ENCODE measurements at regions not wholly inside any gene's neighbourhood (a gene's known extent, or its start where the extent isn't known, plus 50 kb on each side); places are given as distances from the start of the nearest gene placed in this dataset.

DNA sequence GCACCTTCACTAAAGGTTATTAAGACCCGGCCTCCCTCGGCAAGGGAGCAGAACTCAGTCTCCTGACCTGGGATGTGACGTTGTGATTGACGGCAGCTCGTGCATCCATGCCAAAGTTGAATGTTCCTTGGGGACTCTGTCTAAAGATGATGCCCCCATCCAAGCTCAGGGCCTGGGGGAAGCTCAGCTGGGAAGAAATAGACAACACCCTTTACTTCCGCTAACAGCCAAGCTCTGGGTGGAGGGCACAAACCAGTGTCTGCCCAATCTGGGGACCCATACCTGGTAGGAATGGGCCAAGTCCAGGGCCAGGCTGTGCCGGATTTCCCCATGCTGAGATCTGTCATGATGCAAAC is 95.4 kb downstream of the RMI2 start:
- no peaks in the 10 kb centered on the region for H3K4me1 ChIP-seq (ENCODE audit: control insufficient read depth, insufficient read depth, low read length, poor library complexity, severe bottlenecking)
- no peak overlapping the region for H3K27ac ChIP-seq (ENCODE audit: insufficient read depth, low read length, poor library complexity, severe bottlenecking)
- no peak overlapping the region for H3K4me3 ChIP-seq (ENCODE audit: low read depth, low read length)
- no peak for ATAC-seq (ENCODE audit: low read depth in 2 of 2)
- Mint-ChIP-seq H3K4me3 (no peak overlapping the region), H3K36me3 (peaks cover 6% of the 10 kb centered on the region), H3K4me1 (no peaks in the 10 kb centered on the region), H3K27ac (no peak overlapping the region), H3K27me3 (no peaks in the 10 kb centered on the region), H3K9me3 (peaks cover 0 to 9% (median 3%) of the 10 kb centered on the region in 7 donors)
- H3K9me3 ChIP-seq (ENCODE audit: control insufficient read depth in 2 of 2, low read length in 2 of 2): peaks cover 4 to 7% of the 10 kb centered on the region in 2 experiments
- H3K27me3 ChIP-seq (ENCODE audit: control insufficient read depth, insufficient read depth, low read length): no peaks in the 10 kb centered on the region
- H3K36me3 ChIP-seq (ENCODE audit: control insufficient read depth, insufficient read depth, low read length): no peaks in the 10 kb centered on the region
- DNase-seq: no peak

GRCh38 chr16:11445486-11445885 is 100.2 kb downstream of the RMI2 start:
- H3K4me3 ChIP-seq (ENCODE audit: low read depth, low read length): no peak overlapping the region
- no peaks in the 10 kb centered on the region for H3K4me1 ChIP-seq (ENCODE audit: control insufficient read depth, insufficient read depth, low read length, poor library complexity, severe bottlenecking)
- H3K36me3 Mint-ChIP-seq: peaks cover 12% of the 10 kb centered on the region
- H3K4me1 Mint-ChIP-seq: no peaks in the 10 kb centered on the region
- no peaks in the 10 kb centered on the region for H3K27me3 Mint-ChIP-seq
- ATAC-seq (ENCODE audit: low read depth in 2 of 2) (no peak), DNase-seq (no peak)
- H3K9me3 ChIP-seq (ENCODE audit: control insufficient read depth in 2 of 2, low read length in 2 of 2): no peaks in the 10 kb centered on the region
- no peaks in the 10 kb centered on the region for H3K36me3 ChIP-seq (ENCODE audit: control insufficient read depth, insufficient read depth, low read length)
- H3K27ac ChIP-seq (ENCODE audit: insufficient read depth, low read length, poor library complexity, severe bottlenecking): no peak overlapping the region
- H3K27ac Mint-ChIP-seq: no peak overlapping the region
- H3K27me3 ChIP-seq (ENCODE audit: control insufficient read depth, insufficient read depth, low read length): no peaks in the 10 kb centered on the region
- H3K4me3 Mint-ChIP-seq: no peak overlapping the region
- peaks cover 0 to 6% (median 2%) of the 10 kb centered on the region in 7 donors for H3K9me3 Mint-ChIP-seq

- H3K4me3 Mint-ChIP-seq: no peak overlapping the region
- peaks cover 0 to 2% (median 0%) of the 10 kb centered on the region in 7 donors for H3K9me3 Mint-ChIP-seq
- ATAC-seq (ENCODE audit: low read depth in 2 of 2) (no peak), DNase-seq (no peak)
- H3K27ac Mint-ChIP-seq: no peak overlapping the region
- Histone ChIP-seq H3K36me3 (ENCODE audit: control insufficient read depth, insufficient read depth, low read length) (no peaks in the 10 kb centered on the region), H3K27me3 (ENCODE audit: control insufficient read depth, insufficient read depth, low read length) (no peaks in the 10 kb centered on the region), H3K4me3 (ENCODE audit: low read depth, low read length) (no peak overlapping the region), H3K9me3 (ENCODE audit: control insufficient read depth in 2 of 2, low read length in 2 of 2) (no peaks in the 10 kb centered on the region), H3K4me1 (ENCODE audit: control insufficient read depth, insufficient read depth, low read length, poor library complexity, severe bottlenecking) (no peaks in the 10 kb centered on the region), H3K27ac (ENCODE audit: insufficient read depth, low read length, poor library complexity, severe bottlenecking) (no peak overlapping the region)
- H3K27me3 Mint-ChIP-seq: no peaks in the 10 kb centered on the region
- H3K36me3 Mint-ChIP-seq: peaks cover 10% of the 10 kb centered on the region
- no peaks in the 10 kb centered on the region for H3K4me1 Mint-ChIP-seq
Measured at GRCh38 chr16:11446566-11447119, 101.4 kb downstream of the RMI2 start.

GRCh38 chr16:11447272-11447671 is 102.0 kb downstream of the RMI2 start:
- H3K4me3 ChIP-seq (ENCODE audit: low read depth, low read length): no peak overlapping the region
- H3K36me3 ChIP-seq (ENCODE audit: control insufficient read depth, insufficient read depth, low read length): no peaks in the 10 kb centered on the region
- H3K4me3 Mint-ChIP-seq: no peak overlapping the region
- no peaks in the 10 kb centered on the region for H3K4me1 Mint-ChIP-seq
- no peaks in the 10 kb centered on the region for H3K4me1 ChIP-seq (ENCODE audit: control insufficient read depth, insufficient read depth, low read length, poor library complexity, severe bottlenecking)
- peaks cover 10% of the 10 kb centered on the region for H3K36me3 Mint-ChIP-seq
- ATAC-seq (ENCODE audit: low read depth in 2 of 2): no peak
- no peak for DNase-seq
- H3K27ac Mint-ChIP-seq: no peak overlapping the region
- no peak overlapping the region for H3K27ac ChIP-seq (ENCODE audit: insufficient read depth, low read length, poor library complexity, severe bottlenecking)
- H3K9me3 Mint-ChIP-seq: peaks cover 0 to 2% (median 0%) of the 10 kb centered on the region in 7 donors
- no peaks in the 10 kb centered on the region for H3K9me3 ChIP-seq (ENCODE audit: control insufficient read depth in 2 of 2, low read length in 2 of 2)
- H3K27me3 ChIP-seq (ENCODE audit: control insufficient read depth, insufficient read depth, low read length): no peaks in the 10 kb centered on the region
- H3K27me3 Mint-ChIP-seq: no peaks in the 10 kb centered on the region

DNA sequence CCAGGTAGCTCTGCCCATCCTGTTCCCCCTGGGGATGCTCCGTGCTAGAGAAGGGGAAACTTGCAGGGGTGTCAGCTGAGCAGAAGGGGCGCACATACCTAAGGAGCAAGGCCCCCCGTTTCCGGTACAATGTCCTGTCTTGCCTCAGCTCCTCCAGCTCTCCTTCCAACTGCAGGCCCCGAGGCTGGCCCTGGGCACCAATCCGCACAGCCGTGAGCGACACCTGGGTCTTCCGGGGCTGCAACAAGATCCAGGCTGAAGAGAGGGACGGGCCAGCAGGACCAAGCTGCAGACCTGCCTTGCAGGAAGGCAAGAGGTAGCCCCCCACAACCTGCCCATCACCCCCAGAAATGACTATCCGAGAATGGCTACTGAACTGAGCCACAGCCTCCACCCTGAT is 102.6 kb downstream of the RMI2 start:
- peaks cover 2% of the 10 kb centered on the region for H3K27me3 Mint-ChIP-seq
- H3K27ac Mint-ChIP-seq: no peak overlapping the region

DNA sequence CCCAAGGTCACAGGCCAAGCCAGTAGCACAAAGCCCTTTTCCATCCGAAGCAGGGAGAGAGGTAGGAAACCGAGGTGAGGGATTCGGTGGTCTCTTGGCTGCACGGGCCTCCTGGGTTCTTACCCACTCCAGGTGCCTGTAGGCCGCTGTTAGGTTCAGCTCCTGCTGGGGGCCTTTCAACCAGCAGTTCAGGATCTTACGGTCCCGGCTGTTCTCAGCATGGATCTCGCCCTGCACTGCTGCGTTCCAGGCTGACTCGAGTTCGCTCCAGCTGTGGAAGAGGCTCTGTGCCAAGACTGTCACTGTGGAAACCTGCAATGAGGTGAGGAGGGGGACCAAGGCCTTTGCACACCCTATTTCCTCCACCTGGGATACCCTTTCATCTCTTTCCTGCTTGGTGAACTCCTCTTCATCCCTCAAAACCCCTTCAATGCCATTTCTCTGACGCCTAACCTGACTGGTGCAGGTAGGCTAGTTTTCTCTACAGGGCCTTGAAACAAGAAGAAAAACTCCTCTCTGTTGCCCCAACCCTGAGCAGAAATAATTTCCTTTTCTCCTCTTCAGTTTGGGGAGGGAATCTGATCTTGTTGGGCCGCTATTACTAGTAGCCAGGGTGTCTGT is 103.6 kb downstream of the RMI2 start:
- H3K27ac ChIP-seq (ENCODE audit: insufficient read depth, low read length, poor library complexity, severe bottlenecking): no peak overlapping the region
- H3K9me3 Mint-ChIP-seq: peaks cover 0 to 2% (median 0%) of the 10 kb centered on the region in 7 donors
- no peak overlapping the region for H3K4me3 ChIP-seq (ENCODE audit: low read depth, low read length)
- no peaks in the 10 kb centered on the region for H3K27me3 ChIP-seq (ENCODE audit: control insufficient read depth, insufficient read depth, low read length)
- H3K4me1 ChIP-seq (ENCODE audit: control insufficient read depth, insufficient read depth, low read length, poor library complexity, severe bottlenecking): no peaks in the 10 kb centered on the region
- H3K4me3 Mint-ChIP-seq: no peak overlapping the region
- H3K27me3 Mint-ChIP-seq: peaks cover 5% of the 10 kb centered on the region
- H3K36me3 ChIP-seq (ENCODE audit: control insufficient read depth, insufficient read depth, low read length): no peaks in the 10 kb centered on the region
- DNase-seq: no peak
- no peak for ATAC-seq (ENCODE audit: low read depth in 2 of 2)
- no peak overlapping the region for H3K27ac Mint-ChIP-seq
- peaks cover 10% of the 10 kb centered on the region for H3K36me3 Mint-ChIP-seq
- no peaks in the 10 kb centered on the region for H3K4me1 Mint-ChIP-seq
- H3K9me3 ChIP-seq (ENCODE audit: control insufficient read depth in 2 of 2, low read length in 2 of 2): no peaks in the 10 kb centered on the region

More for the DNA sequence above, 102.6 kb downstream of the RMI2 start:
- H3K4me3 Mint-ChIP-seq: no peak overlapping the region
- H3K9me3 Mint-ChIP-seq: peaks cover 0 to 2% (median 0%) of the 10 kb centered on the region in 7 donors
- Histone ChIP-seq H3K4me3 (ENCODE audit: low read depth, low read length) (no peak overlapping the region), H3K27me3 (ENCODE audit: control insufficient read depth, insufficient read depth, low read length) (no peaks in the 10 kb centered on the region), H3K27ac (ENCODE audit: insufficient read depth, low read length, poor library complexity, severe bottlenecking) (no peak overlapping the region), H3K9me3 (ENCODE audit: control insufficient read depth in 2 of 2, low read length in 2 of 2) (no peaks in the 10 kb centered on the region), H3K4me1 (ENCODE audit: control insufficient read depth, insufficient read depth, low read length, poor library complexity, severe bottlenecking) (no peaks in the 10 kb centered on the region), H3K36me3 (ENCODE audit: control insufficient read depth, insufficient read depth, low read length) (no peaks in the 10 kb centered on the region)
- peaks cover 10% of the 10 kb centered on the region for H3K36me3 Mint-ChIP-seq
- no peak for ATAC-seq (ENCODE audit: low read depth in 2 of 2)
- no peaks in the 10 kb centered on the region for H3K4me1 Mint-ChIP-seq
- DNase-seq: no peak

GRCh38 chr16:11449716-11450115 is 104.5 kb downstream of the RMI2 start:
- Mint-ChIP-seq H3K27me3 (peaks cover 5% of the 10 kb centered on the region), H3K9me3 (peaks cover 0 to 3% (median 0%) of the 10 kb centered on the region in 7 donors), H3K4me1 (no peaks in the 10 kb centered on the region), H3K27ac (no peak overlapping the region), H3K36me3 (peaks cover 10% of the 10 kb centered on the region), H3K4me3 (peak overlapping the region in 1 of 4 donors; percentile 78)
- Histone ChIP-seq H3K4me1 (ENCODE audit: control insufficient read depth, insufficient read depth, low read length, poor library complexity, severe bottlenecking) (no peaks in the 10 kb centered on the region), H3K4me3 (ENCODE audit: low read depth, low read length) (no peak overlapping the region), H3K27ac (ENCODE audit: insufficient read depth, low read length, poor library complexity, severe bottlenecking) (no peak overlapping the region), H3K9me3 (ENCODE audit: control insufficient read depth in 2 of 2, low read length in 2 of 2) (no peaks in the 10 kb centered on the region), H3K27me3 (ENCODE audit: control insufficient read depth, insufficient read depth, low read length) (no peaks in the 10 kb centered on the region), H3K36me3 (ENCODE audit: control insufficient read depth, insufficient read depth, low read length) (no peaks in the 10 kb centered on the region)
- no peak for ATAC-seq (ENCODE audit: low read depth in 2 of 2)
- DNase-seq: no peak

DNA sequence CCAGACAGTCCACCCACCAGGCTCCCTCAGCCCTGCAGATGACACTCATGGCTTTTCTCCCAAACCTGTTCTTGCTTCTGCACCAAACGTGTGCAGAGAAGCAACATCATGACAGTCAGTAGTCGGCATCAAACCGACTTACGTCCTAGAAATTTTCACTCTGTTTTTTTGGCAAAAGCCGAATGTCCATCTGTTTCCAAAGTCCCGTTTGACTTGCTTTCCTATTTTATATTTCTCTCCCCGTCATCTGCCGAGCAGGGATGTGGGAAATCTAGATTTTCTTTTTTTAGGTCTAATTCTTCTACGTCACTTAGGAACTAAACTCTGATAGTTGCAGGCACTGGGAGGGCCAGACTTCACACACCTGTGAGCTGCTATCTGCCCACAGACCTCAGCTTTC is 104.9 kb downstream of the RMI2 start:
- H3K4me3 Mint-ChIP-seq: peak overlapping the region in 1 of 4 donors; percentile 78
- no peak for ATAC-seq (ENCODE audit: low read depth in 2 of 2)

More for the DNA sequence above, 104.9 kb downstream of the RMI2 start:
- Histone ChIP-seq H3K27me3 (ENCODE audit: control insufficient read depth, insufficient read depth, low read length) (no peaks in the 10 kb centered on the region), H3K4me1 (ENCODE audit: control insufficient read depth, insufficient read depth, low read length, poor library complexity, severe bottlenecking) (no peaks in the 10 kb centered on the region), H3K4me3 (ENCODE audit: low read depth, low read length) (no peak overlapping the region), H3K27ac (ENCODE audit: insufficient read depth, low read length, poor library complexity, severe bottlenecking) (no peak overlapping the region), H3K36me3 (ENCODE audit: control insufficient read depth, insufficient read depth, low read length) (no peaks in the 10 kb centered on the region), H3K9me3 (ENCODE audit: control insufficient read depth in 2 of 2, low read length in 2 of 2) (no peaks in the 10 kb centered on the region)
- Mint-ChIP-seq H3K27ac (no peak overlapping the region), H3K27me3 (peaks cover 8% of the 10 kb centered on the region), H3K4me1 (no peaks in the 10 kb centered on the region), H3K36me3 (peaks cover 10% of the 10 kb centered on the region), H3K9me3 (peaks cover 0 to 4% (median 0%) of the 10 kb centered on the region in 7 donors)
- DNase-seq: no peak

All from CD4-positive, CD25-positive, alpha-beta regulatory T cell (primary cell).